ENCODE measurements at regions not wholly inside any gene's neighbourhood (a gene's known extent, or its start where the extent isn't known, plus 50 kb on each side); places are given as distances from the start of the nearest gene placed in this dataset.

- TF ChIP-seq CTCF (IDR thresholded peaks at IDR 0.05): no peak
- TF ChIP-seq POLR2A (IDR thresholded peaks at IDR 0.05): no peak
Measured at GRCh38 chr19:56956503-56957226, 116.1 kb upstream of the PEG3 start.
